ENCODE measurements at regions not wholly inside any gene's neighbourhood (a gene's known extent, or its start where the extent isn't known, plus 50 kb on each side); places are given as distances from the start of the nearest gene placed in this dataset.

- Histone ChIP-seq H3K27ac (no peak overlapping the region), H3K4me3 (no peak overlapping the region), H3K4me1 (replicated peaks; ENCODE audit: insufficient read depth) (no peaks in the 10 kb centered on the region), H2AFZ (no peak overlapping the region), H3K79me2 (ENCODE audit: low read depth) (no peaks in the 10 kb centered on the region), H3K27me3 (ENCODE audit: insufficient read depth, low read depth) (no peaks in the 10 kb centered on the region), H3K9me2 (ENCODE audit: insufficient read depth) (no peaks in the 10 kb centered on the region), H3K9me3 (ENCODE audit: insufficient read depth, low read depth) (no peaks in the 10 kb centered on the region), H4K20me1 (ENCODE audit: insufficient read depth) (no peaks in the 10 kb centered on the region), H3F3A (ENCODE audit: insufficient read depth, low read depth) (no peaks in the 10 kb centered on the region), H3K36me3 (ENCODE audit: low read depth) (no peaks in the 10 kb centered on the region), H3K4me2 (no peak overlapping the region)
- intact Hi-C loops (cut with micrococcal nuclease; ENCODE audit: unreplicated experiment) = no loop called here
- no peak for DNase-seq
- BruUV-seq (replicated peaks) = no TSS peak
- CTCF ChIA-PET = no interaction called here
- POLR2A ChIA-PET (ENCODE audit: unreplicated experiment) = no interaction called here
- TF ChIP-seq CTCF (conservative IDR thresholded peaks at IDR 0.05) (no peak), EZH2 (IDR thresholded peaks at IDR 0.05; ENCODE audit: low read depth) (no peak)
These were observed 292.8 kb downstream of the ANKRD7 start for GRCh38 chr7:118517275-118517674.

GRCh38 chr7:118525020-118525419, 300.5 kb downstream of the ANKRD7 start:
- TF ChIP-seq EZH2 (IDR thresholded peaks at IDR 0.05; ENCODE audit: low read depth) = no peak
- TF ChIP-seq CTCF (conservative IDR thresholded peaks at IDR 0.05) = no peak
- Histone ChIP-seq H3K9me2 (ENCODE audit: insufficient read depth) (no peaks in the 10 kb centered on the region), H2AFZ (no peak overlapping the region), H4K20me1 (ENCODE audit: insufficient read depth) (no peaks in the 10 kb centered on the region), H3F3A (ENCODE audit: insufficient read depth, low read depth) (no peaks in the 10 kb centered on the region), H3K4me2 (no peak overlapping the region), H3K27me3 (ENCODE audit: insufficient read depth, low read depth) (no peaks in the 10 kb centered on the region), H3K9me3 (ENCODE audit: insufficient read depth, low read depth) (no peaks in the 10 kb centered on the region), H3K4me3 (no peak overlapping the region), H3K36me3 (ENCODE audit: low read depth) (no peaks in the 10 kb centered on the region), H3K4me1 (replicated peaks; ENCODE audit: insufficient read depth) (no peaks in the 10 kb centered on the region), H3K79me2 (ENCODE audit: low read depth) (no peaks in the 10 kb centered on the region), H3K27ac (no peak overlapping the region)
- CTCF ChIA-PET = no interaction called here
- intact Hi-C loops (cut with micrococcal nuclease; ENCODE audit: unreplicated experiment) = no loop called here
- DNase-seq = no peak
- POLR2A ChIA-PET (ENCODE audit: unreplicated experiment) = no interaction called here
- BruUV-seq (replicated peaks) = no TSS peak

GRCh38 chr7:118531566-118531965, 307.1 kb downstream of the ANKRD7 start:
- no peak for DNase-seq
- H3F3A ChIP-seq (ENCODE audit: insufficient read depth, low read depth) = no peaks in the 10 kb centered on the region
- no peaks in the 10 kb centered on the region for H3K36me3 ChIP-seq (ENCODE audit: low read depth)
- intact Hi-C loops (cut with micrococcal nuclease; ENCODE audit: unreplicated experiment) = no loop called here
- no peak overlapping the region for H3K4me2 ChIP-seq
- H3K27me3 ChIP-seq (ENCODE audit: insufficient read depth, low read depth) = no peaks in the 10 kb centered on the region
- BruUV-seq (replicated peaks) = no TSS peak
- H3K27ac ChIP-seq = no peak overlapping the region
- TF ChIP-seq CTCF (conservative IDR thresholded peaks at IDR 0.05) (no peak), EZH2 (IDR thresholded peaks at IDR 0.05; ENCODE audit: low read depth) (no peak)
- H3K4me1 ChIP-seq (replicated peaks; ENCODE audit: insufficient read depth) = no peaks in the 10 kb centered on the region
- H3K9me3 ChIP-seq (ENCODE audit: insufficient read depth, low read depth) = no peaks in the 10 kb centered on the region
- POLR2A ChIA-PET (ENCODE audit: unreplicated experiment) = no interaction called here
- H3K79me2 ChIP-seq (ENCODE audit: low read depth) = no peaks in the 10 kb centered on the region
- no peak overlapping the region for H3K4me3 ChIP-seq
- H3K9me2 ChIP-seq (ENCODE audit: insufficient read depth) = no peaks in the 10 kb centered on the region
- H4K20me1 ChIP-seq (ENCODE audit: insufficient read depth) = no peaks in the 10 kb centered on the region
- H2AFZ ChIP-seq = no peak overlapping the region
- CTCF ChIA-PET = no interaction called here
